ENCODE measurements at regions not wholly inside any gene's neighbourhood (a gene's known extent, or its start where the extent isn't known, plus 50 kb on each side); places are given as distances from the start of the nearest gene placed in this dataset.

DNA sequence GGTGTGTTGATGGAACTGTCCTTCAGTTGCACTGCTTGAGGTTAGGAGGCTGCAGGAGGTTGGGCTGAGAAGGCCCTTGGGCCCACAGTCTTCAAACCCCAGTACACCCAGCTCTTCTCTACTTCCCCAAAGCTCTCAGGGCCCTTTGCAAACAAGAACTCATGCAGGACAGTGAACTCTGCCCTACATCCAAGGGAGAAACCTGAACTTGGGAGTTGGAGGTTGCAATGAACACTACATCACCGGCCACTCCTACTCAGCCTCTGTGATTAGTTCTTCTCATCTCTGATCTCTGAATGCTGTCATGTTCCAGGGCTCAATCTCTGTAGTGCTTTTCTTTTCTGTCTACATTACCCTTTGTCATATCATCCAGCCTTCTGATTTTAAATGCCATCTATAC lies 148.5 kb upstream of the PDE7B start:
- DNase-seq = no peak
- no peak overlapping the region for H3K27ac ChIP-seq (ENCODE audit: low read length)
- intact Hi-C loops (cut with micrococcal nuclease) = no loop called here
- H3K4me3 ChIP-seq (ENCODE audit: low read length) = no peak overlapping the region
- H3K4me1 Mint-ChIP-seq = peaks cover 0 to 4% of the 10 kb centered on the region in 2 donors
- no peaks in the 10 kb centered on the region for H3K9me3 Mint-ChIP-seq
- H3K4me3 Mint-ChIP-seq = no peak overlapping the region
- H3K36me3 Mint-ChIP-seq = no peaks in the 10 kb centered on the region
- no peaks in the 10 kb centered on the region for H3K4me1 ChIP-seq (ENCODE audit: control insufficient read depth, insufficient read depth, low read length)
- no peak for ATAC-seq
- 100% methylated on average over 1 of the region's 1 CpG for WGBS (ENCODE audit: insufficient coverage)
- H3K9me3 ChIP-seq (ENCODE audit: control insufficient read depth, insufficient read depth, low read length) = no peaks in the 10 kb centered on the region
- no peak overlapping the region for H3K27ac Mint-ChIP-seq
- no peak for TF ChIP-seq CTCF (IDR thresholded peaks at IDR 0.05)
- no peaks in the 10 kb centered on the region for H3K27me3 ChIP-seq (ENCODE audit: control insufficient read depth, insufficient read depth, low read length)
- H3K27me3 Mint-ChIP-seq (ENCODE audit: low read depth in 2 of 2) = peaks cover 2 to 28% of the 10 kb centered on the region in 2 donors
- no peaks in the 10 kb centered on the region for H3K36me3 ChIP-seq (ENCODE audit: control insufficient read depth, insufficient read depth, low read length)

DNA sequence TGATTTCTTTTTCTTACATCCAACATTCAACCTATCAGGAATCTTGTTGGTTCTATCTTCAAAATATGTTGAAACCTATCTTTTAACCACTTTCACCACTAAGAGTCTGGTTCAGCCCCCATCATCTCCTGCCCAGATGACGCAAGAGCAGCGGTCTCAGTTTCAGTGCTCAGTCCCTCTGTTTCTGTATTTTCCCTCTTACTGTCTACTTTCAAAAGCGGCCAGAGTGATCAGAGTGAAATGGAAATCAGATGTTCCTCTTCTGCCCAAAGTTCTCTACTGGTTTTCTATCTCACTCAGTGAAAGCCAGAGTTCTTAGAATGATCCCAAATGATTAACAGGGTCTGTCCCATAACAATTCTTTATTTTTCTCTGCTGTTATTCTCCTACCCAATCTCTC lies 147.9 kb upstream of the PDE7B start:
- H3K27ac Mint-ChIP-seq = no peak overlapping the region
- no peaks in the 10 kb centered on the region for H3K36me3 ChIP-seq (ENCODE audit: control insufficient read depth, insufficient read depth, low read length)
- ATAC-seq (no peak), DNase-seq (no peak)
- intact Hi-C loops (cut with micrococcal nuclease) = no loop called here
- WGBS (ENCODE audit: insufficient coverage) = 77% methylated on average over 3 of the region's 3 CpGs
- H3K36me3 Mint-ChIP-seq = no peaks in the 10 kb centered on the region
- peaks cover 0 to 4% of the 10 kb centered on the region in 2 donors for H3K4me1 Mint-ChIP-seq
- no peak overlapping the region for H3K4me3 Mint-ChIP-seq
- H3K9me3 ChIP-seq (ENCODE audit: control insufficient read depth, insufficient read depth, low read length) = no peaks in the 10 kb centered on the region
- no peak overlapping the region for H3K4me3 ChIP-seq (ENCODE audit: low read length)
- H3K27me3 ChIP-seq (ENCODE audit: control insufficient read depth, insufficient read depth, low read length) = no peaks in the 10 kb centered on the region
- no peaks in the 10 kb centered on the region for H3K9me3 Mint-ChIP-seq
- H3K27ac ChIP-seq (ENCODE audit: low read length) = no peak overlapping the region
- H3K27me3 Mint-ChIP-seq (ENCODE audit: low read depth in 2 of 2) = peaks cover 2 to 24% of the 10 kb centered on the region in 2 donors
- TF ChIP-seq CTCF (IDR thresholded peaks at IDR 0.05) = no peak
- no peaks in the 10 kb centered on the region for H3K4me1 ChIP-seq (ENCODE audit: control insufficient read depth, insufficient read depth, low read length)

DNA sequence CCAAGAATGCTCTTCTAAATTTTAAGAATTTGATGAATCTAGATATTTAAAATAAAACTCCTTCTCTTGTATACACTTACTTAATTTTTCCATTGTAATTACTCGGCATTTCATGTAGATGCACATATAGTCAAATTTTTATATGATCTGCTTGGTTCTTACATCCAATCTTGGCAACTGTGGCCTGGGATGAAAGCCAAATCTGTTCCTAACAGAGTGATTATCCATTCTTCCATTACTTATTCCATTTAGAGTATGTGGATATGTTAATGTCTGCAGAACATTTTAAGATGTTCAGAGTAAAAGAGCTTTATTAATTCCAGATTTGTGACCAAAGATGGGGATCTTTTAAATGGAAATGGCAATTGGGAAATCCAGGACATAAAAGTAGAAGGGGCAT lies 144.1 kb upstream of the PDE7B start:
- Mint-ChIP-seq H3K9me3 (no peaks in the 10 kb centered on the region), H3K36me3 (no peaks in the 10 kb centered on the region), H3K4me3 (no peak overlapping the region), H3K27ac (no peak overlapping the region), H3K4me1 (no peaks in the 10 kb centered on the region), H3K27me3 (ENCODE audit: low read depth in 2 of 2) (peaks cover 4 to 22% of the 10 kb centered on the region in 2 donors)
- Histone ChIP-seq H3K27ac (ENCODE audit: low read length) (no peak overlapping the region), H3K4me1 (ENCODE audit: control insufficient read depth, insufficient read depth, low read length) (no peaks in the 10 kb centered on the region), H3K36me3 (ENCODE audit: control insufficient read depth, insufficient read depth, low read length) (no peaks in the 10 kb centered on the region), H3K4me3 (ENCODE audit: low read length) (no peak overlapping the region), H3K9me3 (ENCODE audit: control insufficient read depth, insufficient read depth, low read length) (no peaks in the 10 kb centered on the region), H3K27me3 (ENCODE audit: control insufficient read depth, insufficient read depth, low read length) (no peaks in the 10 kb centered on the region)
- 100% methylated on average over 1 of the region's 1 CpG for WGBS (ENCODE audit: insufficient coverage)
- ATAC-seq = no peak
- no peak for TF ChIP-seq CTCF (IDR thresholded peaks at IDR 0.05)
- no peak for DNase-seq
- intact Hi-C loops (cut with micrococcal nuclease) = no loop called here

GRCh38 chr6:135710042-135710441 lies 141.5 kb upstream of the PDE7B start:
- 92% methylated on average over 5 of the region's 5 CpGs for WGBS (ENCODE audit: insufficient coverage)
- Mint-ChIP-seq H3K4me1 (no peaks in the 10 kb centered on the region), H3K9me3 (no peaks in the 10 kb centered on the region), H3K36me3 (no peaks in the 10 kb centered on the region), H3K4me3 (no peak overlapping the region), H3K27ac (no peak overlapping the region), H3K27me3 (ENCODE audit: low read depth in 2 of 2) (peaks cover 9 to 25% of the 10 kb centered on the region in 2 donors)
- H3K36me3 ChIP-seq (ENCODE audit: control insufficient read depth, insufficient read depth, low read length) = no peaks in the 10 kb centered on the region
- no peak for TF ChIP-seq CTCF (IDR thresholded peaks at IDR 0.05)
- no peak for ATAC-seq
- no peaks in the 10 kb centered on the region for H3K9me3 ChIP-seq (ENCODE audit: control insufficient read depth, insufficient read depth, low read length)
- no peaks in the 10 kb centered on the region for H3K4me1 ChIP-seq (ENCODE audit: control insufficient read depth, insufficient read depth, low read length)
- no peak for DNase-seq
- H3K27ac ChIP-seq (ENCODE audit: low read length) = no peak overlapping the region
- H3K27me3 ChIP-seq (ENCODE audit: control insufficient read depth, insufficient read depth, low read length) = no peaks in the 10 kb centered on the region
- intact Hi-C loops (cut with micrococcal nuclease) = no loop called here
- H3K4me3 ChIP-seq (ENCODE audit: low read length) = no peak overlapping the region

Data from natural killer cell (primary cell).